22Rv1 (cell line): ENCODE measurements at regions not wholly inside any gene's neighbourhood (a gene's known extent, or its start where the extent isn't known, plus 50 kb on each side); places are given as distances from the start of the nearest gene placed in this dataset.
"Not testable (repeated sequence)": the region's sequence is repeated elsewhere in the genome, so short reads cannot be mapped to it uniquely, and the experiment has no call there.

Experiments used
- ZFX ChIP-seq: fragments of 450-650 bp; IDR thresholded peaks from 2 replicates; pipeline ENCODE4 v1.6.1; 2017; ENCODE audit warnings: antibody characterized with exemption, borderline replicate concordance
- TF ChIP-seq, protein P1 (sequence below): fragments of 450-650 bp; IDR thresholded peaks from 2 replicates; pipeline ENCODE4 v1.5.1; 2017; ENCODE audit warnings: mild to moderate bottlenecking

DNA sequence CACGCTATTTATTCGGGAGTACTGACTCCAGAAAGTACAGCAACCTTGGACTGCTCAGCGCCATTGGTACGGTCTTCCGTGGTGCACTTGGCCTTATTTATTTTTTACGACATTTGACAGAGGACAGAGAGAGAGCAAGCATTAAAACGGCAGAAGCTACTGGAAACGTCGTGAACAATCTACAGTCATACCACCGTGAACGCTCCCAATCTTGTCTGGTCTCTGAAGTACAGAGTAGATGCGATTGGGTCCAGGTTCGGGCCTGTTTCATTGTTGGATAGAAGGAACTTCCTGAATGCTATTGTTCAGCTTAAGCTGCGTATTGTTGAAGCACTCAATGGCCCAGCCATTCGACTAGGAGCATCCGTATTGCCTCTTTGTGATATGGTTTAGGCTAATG is 53.2 kb upstream of the TBL1X start:
- TF ChIP-seq, protein P1, sequence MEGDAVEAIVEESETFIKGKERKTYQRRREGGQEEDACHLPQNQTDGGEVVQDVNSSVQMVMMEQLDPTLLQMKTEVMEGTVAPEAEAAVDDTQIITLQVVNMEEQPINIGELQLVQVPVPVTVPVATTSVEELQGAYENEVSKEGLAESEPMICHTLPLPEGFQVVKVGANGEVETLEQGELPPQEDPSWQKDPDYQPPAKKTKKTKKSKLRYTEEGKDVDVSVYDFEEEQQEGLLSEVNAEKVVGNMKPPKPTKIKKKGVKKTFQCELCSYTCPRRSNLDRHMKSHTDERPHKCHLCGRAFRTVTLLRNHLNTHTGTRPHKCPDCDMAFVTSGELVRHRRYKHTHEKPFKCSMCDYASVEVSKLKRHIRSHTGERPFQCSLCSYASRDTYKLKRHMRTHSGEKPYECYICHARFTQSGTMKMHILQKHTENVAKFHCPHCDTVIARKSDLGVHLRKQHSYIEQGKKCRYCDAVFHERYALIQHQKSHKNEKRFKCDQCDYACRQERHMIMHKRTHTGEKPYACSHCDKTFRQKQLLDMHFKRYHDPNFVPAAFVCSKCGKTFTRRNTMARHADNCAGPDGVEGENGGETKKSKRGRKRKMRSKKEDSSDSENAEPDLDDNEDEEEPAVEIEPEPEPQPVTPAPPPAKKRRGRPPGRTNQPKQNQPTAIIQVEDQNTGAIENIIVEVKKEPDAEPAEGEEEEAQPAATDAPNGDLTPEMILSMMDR: not testable (repeated sequence)
- not testable (repeated sequence) for TF ChIP-seq ZFX
